NCI-H2081 (cell line): ENCODE measurements at regions not wholly inside any gene's neighbourhood (a gene's known extent, or its start where the extent isn't known, plus 50 kb on each side); places are given as distances from the start of the nearest gene placed in this dataset.

Experiments used
- DNase-seq, 2 experiments: peaks; one replicate each; lab custom pipeline; 2025; lab: John Stamatoyannopoulos, UW

DNA sequence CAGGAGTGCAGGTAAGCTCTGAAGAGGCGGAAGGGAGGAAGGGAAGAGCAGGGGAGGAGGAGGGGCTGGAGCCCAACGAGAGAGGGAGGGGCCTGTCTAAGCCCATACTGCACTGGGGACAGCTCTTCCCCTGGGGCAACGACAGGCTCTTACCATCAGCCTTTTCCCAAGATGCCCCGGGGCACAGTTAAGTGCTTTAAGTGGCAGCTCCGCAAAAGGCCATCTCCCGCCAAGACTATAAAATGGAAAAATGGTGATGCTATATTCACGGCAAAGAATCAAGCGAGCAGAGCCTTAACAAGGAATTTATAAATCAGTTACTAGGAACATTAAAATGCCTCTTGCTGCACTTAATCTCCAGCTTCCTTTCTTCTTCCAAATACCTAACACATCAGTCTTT lies 110.2 kb upstream of the NLRP1 start:
- no peak for DNase-seq

DNA sequence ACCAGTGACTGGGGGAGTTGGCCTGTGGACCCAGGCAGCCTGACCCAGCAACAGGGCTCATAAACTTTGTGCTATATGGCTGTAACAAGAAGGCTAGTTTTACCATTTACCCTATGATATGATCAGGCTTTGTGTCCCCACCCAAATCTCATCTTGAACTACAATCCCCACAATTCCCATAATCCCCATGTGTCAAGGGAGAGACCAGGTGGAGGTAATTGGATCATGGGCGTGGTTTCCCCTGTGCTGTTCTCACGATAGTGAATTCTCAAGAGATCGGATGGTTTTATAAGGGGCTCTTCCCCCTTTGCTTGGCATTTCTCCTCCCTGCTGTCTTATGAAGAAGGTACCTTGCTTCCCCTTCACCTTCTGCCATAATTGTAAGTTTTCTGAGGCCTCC lies 111.2 kb upstream of the NLRP1 start:
- DNase-seq: no peak

DNA sequence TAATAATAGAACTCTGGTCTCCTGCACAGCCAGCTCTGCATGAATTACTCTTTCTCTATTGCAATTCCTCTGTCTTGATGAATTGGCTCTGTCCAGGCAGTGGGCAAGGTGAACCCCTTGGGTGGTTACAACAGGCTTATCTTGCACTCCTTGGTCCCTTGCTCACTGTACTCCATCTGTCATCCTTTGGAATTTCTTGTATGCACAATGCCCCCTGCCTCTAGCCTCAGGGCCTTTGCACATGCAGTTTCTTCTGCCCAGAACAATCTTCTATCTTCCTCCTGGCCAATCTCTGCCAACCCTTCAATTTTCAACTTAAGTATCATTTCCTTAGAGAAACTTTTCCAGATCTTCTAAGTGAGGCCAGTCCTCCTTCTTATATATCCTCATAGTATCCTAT lies 114.7 kb upstream of the NLRP1 start:
- no peak for DNase-seq

GRCh38 chr17:5699814-5700213 lies 115.5 kb upstream of the NLRP1 start:
- DNase-seq: no peak

DNA sequence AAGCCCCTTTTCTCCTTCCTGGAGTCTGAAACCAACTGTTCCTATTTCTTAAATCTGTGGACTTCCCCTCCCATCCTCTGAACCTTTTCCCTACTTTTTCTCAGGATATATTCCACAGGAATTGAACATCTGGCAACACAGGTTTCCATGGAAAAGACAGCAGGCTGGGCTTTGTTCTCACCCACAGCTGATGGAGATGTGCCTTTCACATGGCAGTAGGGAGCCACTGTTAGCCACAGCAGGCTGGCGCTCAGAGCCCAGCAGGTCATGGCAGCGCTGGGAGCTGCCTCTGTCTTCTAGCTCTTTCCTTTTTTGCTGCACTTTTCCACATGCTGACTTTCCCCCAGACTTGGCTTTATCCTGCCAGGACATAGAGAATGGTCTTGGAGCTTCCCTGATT lies 116.4 kb upstream of the NLRP1 start:
- no peak for DNase-seq

DNA sequence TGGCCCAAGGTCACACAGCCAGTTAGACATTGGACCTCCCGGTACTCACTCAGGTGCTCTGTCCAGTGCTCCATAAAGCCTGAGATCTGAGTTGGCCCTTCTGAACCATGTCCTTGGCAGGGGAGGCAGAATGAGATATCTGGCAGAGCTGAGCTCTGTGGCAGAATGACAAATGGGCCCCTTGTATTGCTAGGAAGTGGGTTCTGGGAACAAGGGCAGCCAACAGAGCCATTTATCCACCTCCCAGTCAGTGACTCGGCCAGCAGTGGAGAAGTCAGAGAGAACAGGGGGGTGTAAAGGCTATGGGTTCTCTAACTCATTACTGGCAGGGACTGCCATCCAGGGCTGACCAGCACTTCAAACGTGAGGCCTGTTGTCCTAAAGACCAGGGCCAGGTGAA lies 117.1 kb upstream of the NLRP1 start:
- DNase-seq: no peak

DNA sequence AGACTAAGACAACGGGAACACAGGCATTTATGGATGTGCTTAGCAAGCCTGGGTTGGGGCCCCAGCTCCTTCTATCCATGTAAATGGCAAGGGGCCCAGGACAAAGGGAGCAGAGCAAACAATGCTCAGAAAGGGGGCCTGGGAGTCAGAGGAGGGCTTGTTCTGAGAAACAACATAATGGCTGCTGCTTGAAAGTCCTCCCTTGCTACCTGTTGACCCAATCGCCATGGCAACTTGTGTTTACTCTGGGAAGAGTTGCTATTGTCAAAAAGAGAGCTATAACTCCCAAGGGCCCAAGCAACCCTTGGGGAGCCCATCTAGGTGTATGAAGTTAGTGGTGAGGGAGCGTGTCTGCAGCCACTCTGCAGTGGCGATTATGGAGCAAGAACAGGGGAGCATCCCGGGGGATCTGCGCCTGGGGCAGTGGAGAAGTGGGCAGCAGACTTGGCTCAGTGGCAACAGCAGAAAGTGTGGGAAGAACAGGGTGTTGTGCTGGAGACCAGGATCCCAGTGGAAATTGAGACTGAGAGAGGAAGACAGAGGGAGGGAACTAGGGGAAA lies 118.7 kb upstream of the NLRP1 start:
- no peak for DNase-seq

GRCh38 chr17:5703736-5704135 lies 119.4 kb upstream of the NLRP1 start:
- DNase-seq: no peak

DNA sequence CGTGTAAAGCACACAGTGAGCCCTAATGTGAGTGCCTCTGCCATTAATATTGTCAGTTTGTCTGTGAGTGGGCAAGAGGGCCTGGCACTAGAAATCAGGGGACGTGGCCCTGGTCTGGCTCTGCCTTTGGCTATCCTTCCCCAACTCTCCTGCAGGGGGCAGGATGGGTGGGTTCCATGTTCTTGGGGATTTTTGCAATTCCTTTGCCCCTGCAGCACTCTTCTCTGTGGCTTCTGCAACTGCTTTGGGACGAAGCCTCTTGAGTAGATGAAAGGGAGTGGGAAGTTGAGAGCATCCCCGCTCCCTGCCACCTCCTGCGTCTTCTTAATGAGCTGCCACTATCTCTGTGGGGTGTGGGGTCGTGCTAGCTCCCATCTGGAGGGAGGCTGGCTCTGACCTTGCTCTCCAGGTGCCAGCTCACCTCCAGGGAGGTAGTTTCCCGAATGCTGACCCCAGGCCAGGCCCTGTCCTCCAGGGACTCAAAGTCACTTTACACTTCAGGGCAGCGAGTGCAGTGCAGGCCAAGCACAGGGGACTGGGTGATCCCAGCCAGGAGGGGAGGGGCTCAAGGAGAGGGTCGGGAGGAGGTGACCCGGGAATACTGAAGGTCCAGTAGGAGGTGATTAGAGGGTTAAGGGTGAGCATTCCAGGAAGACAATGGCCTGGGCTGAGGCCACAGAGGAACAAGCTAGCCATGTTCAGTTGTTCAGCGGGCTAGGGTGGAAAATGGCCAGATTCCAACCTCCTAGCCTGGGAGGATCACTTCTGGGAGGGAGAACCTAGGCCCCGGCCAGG lies 121.0 kb upstream of the NLRP1 start:
- no peak for DNase-seq

GRCh38 chr17:5705876-5706576 lies 121.7 kb upstream of the NLRP1 start:
- no peak for DNase-seq

GRCh38 chr17:5706577-5707210 lies 122.4 kb upstream of the NLRP1 start:
- DNase-seq: peak; percentile 3 to 19

DNA sequence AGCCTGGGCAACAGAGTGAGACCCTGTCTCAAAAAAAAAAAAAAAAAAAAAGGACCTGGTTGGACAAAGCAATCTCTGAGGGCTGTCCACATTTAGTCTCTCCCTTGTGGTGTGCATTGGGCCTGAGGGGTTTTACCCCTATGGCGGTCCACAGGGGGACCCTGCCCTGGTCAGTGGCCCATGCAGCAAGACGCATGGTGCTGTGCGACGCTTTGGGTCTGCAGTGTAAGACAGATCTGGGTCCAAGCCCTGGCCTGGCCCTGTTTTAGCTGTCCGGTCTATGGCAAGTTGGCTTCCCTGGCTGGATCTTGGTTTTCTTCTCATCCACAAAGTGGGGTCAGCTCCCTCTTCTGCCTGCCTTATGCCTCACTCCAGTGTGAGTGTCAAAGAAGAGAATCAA lies 123.2 kb upstream of the NLRP1 start:
- DNase-seq: no peak

DNA sequence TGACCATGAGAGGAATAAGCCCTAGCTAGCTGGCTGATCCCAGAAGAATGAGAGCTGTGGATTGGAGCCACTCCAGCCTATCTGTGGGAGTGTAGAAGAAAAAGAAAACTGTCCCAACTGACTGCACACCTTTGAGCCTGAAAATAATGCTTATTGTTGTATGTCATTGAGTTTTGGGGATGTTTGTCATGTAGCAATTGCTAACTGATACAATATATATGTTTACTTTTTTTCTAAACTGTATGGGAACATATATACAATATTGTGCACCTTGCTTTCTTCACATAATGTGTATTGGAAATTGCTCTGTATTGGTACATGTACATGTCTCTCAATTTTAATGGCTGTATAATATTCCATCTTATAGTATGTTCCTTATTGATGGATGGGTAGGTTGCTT lies 124.0 kb upstream of the NLRP1 start:
- no peak for DNase-seq

- DNase-seq: no peak
These were observed 127.0 kb upstream of the NLRP1 start for GRCh38 chr17:5711344-5711743.

- DNase-seq: no peak
These were observed 130.7 kb upstream of the NLRP1 start for GRCh38 chr17:5714993-5715392.

DNA sequence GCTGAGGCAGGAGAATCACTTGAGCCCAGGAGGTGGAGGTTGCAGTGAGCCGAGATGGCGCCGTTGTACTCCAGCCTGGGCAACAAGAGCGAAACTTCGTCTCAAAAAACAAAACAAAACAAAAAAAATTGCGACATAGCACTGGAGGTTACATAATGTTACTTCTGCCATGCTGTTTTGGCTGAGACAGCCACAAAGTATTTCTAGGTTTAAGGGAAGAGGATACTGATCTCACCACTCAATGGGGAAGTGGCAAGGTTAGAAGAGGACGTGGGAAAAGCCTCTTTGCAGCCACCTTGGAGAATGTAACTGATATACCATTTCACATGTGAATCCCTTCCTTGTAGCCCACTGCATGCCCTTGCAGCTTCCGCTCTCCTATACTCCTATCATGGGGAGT lies 131.2 kb upstream of the NLRP1 start:
- no peak for DNase-seq

DNA sequence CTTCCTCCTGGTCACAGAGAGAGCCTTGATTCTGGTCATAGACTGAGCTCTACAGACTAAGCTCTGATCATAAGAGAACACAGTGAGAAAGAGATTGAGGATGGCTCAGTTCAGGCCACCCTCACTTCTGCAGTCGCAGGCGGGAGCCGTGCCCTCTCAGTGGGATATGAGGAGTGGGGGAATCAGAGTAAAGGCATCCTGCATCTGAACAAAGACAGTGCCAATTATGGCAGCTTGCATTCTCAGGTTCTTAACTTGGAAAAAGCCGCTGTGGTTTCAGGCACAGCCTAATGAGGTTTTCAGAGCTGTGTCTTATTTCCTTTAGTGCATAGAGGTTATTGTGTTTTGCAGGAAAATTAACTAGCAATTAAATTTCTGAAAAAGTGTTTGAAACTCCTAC lies 134.4 kb upstream of the NLRP1 start:
- no peak for DNase-seq

GRCh38 chr17:5719976-5720375 lies 135.7 kb upstream of the NLRP1 start:
- DNase-seq: no peak

GRCh38 chr17:5730373-5730772 lies 146.1 kb upstream of the NLRP1 start:
- DNase-seq: no peak

GRCh38 chr17:5740937-5741336 lies 156.6 kb upstream of the NLRP1 start:
- no peak for DNase-seq

- DNase-seq: no peak
These were observed 157.5 kb upstream of the NLRP1 start for GRCh38 chr17:5741810-5742209.

DNA sequence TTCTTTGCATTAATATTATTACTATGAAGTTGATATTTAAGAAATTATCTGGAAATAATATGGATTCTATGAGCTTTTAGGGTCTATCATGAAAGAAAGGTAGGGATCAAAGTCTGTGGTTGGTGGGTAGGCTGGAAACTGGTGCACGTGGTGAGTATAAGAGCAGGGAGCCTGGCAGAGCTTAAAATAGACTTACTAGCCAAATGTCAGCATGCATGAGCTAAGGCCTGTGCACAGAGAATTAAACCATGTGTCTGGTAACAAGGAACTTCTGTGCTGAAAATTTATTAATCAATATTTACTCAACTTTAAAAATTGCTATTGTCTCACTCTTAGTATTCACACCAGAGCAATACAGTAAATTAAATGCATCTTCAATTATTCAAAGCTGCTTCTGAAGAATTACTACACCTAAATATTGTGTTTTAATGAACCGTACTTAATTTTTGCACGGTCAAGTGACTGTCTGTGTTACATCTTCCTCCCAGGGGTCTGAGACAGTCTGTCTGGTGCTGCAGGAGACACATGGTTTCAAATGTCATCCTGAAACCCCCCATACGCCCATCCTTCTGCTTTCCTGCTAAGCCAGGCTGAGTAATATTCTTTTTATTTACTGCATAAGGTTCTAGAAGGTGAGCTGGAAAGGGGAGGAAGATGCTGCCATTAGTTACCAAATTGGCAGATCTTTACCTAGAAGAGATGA lies 161.0 kb upstream of the NLRP1 start:
- no peak for DNase-seq
